Panc1 (cell line): ENCODE measurements at regions not wholly inside any gene's neighbourhood (a gene's known extent, or its start where the extent isn't known, plus 50 kb on each side); places are given as distances from the start of the nearest gene placed in this dataset.

Source experiments
- ATAC-seq: fragments of 200-7000 bp; cut with Tn5 transposase; 2 replicates; pipeline ENCODE4 v1.9.1; 2020; ENCODE audit warnings: mild to moderate bottlenecking, moderate library complexity
- BruUV-seq: library from RNA; stranded (reverse); fragments of 400-500 nt; replicated peaks from 2 replicates; lab custom pipeline; 2021; lab: Mats Ljungman, UMichigan
- CTCF ChIA-PET: fragments of 300-600 bp; sonication (Branson Sonifier 250); formaldehyde crosslinking; loops from one replicate; lab custom pipeline; 2022; ENCODE audit warnings: antibody characterized with exemption; lab: Charles Lee
- POLR2A ChIA-PET: fragments of 300-600 bp; sonication (Branson Sonifier 250); formaldehyde crosslinking; loops from one replicate; lab custom pipeline; 2022; ENCODE audit warnings: antibody characterized with exemption; lab: Charles Lee
- DNase-seq: peaks from one replicate; pipeline ENCODE4 v3.0.0-alpha.2; 2010; ENCODE audit warnings: low read depth, low spot score
- H3K27ac ChIP-seq: 2 replicates; pipeline ENCODE4 v1.5.1; 2011; ENCODE audit warnings: mild to moderate bottlenecking, low read length, inconsistent platforms
- H3K27me3 ChIP-seq: fragments of 200-500 bp; sonication (Bioruptor generic); 2 replicates; pipeline ENCODE4 v1.6.0; 2014; ENCODE audit warnings: low read length, inconsistent platforms; ENCODE audit not compliant: control insufficient read depth, insufficient read depth
- H3K36me3 ChIP-seq: fragments of 200-500 bp; sonication (Bioruptor generic); 2 replicates; pipeline ENCODE4 v1.5.1; 2014; ENCODE audit warnings: inconsistent platforms, mild to moderate bottlenecking, low read length, moderate library complexity; ENCODE audit not compliant: control insufficient read depth, insufficient read depth
- H3K4me1 ChIP-seq: 2 replicates; pipeline ENCODE4 v1.5.1; 2011; ENCODE audit warnings: inconsistent platforms, mild to moderate bottlenecking, low read length, moderate library complexity; ENCODE audit not compliant: control insufficient read depth, insufficient read depth
- H3K4me3 ChIP-seq, 2 experiments: 2 replicates each; pipeline ENCODE4 v1.5.1; 2011 to 2012; ENCODE audit warnings: low read depth in 2 of 2, low read length in 2 of 2, mild to moderate bottlenecking in 2 of 2, inconsistent platforms in 1 of 2, moderate library complexity in 1 of 2
- H3K9me3 ChIP-seq: fragments of 200-500 bp; sonication (Bioruptor generic); 2 replicates; pipeline ENCODE4 v1.5.1; 2014; ENCODE audit warnings: low read depth, mild to moderate bottlenecking, inconsistent platforms, low read length, moderate library complexity; ENCODE audit not compliant: control insufficient read depth, insufficient read depth
- POLR2AphosphoS5 ChIP-seq: IDR thresholded peaks from 2 replicates; pipeline ENCODE4 v1.6.1; 2012; ENCODE audit warnings: mild to moderate bottlenecking, low read depth, low read length, moderate library complexity
- SIN3A ChIP-seq: IDR thresholded peaks from 2 replicates; pipeline ENCODE4 v1.6.1; 2012; ENCODE audit warnings: low read depth, mild to moderate bottlenecking, low read length, moderate library complexity, borderline replicate concordance; ENCODE audit not compliant: insufficient read depth
- TCF7L2 ChIP-seq: IDR thresholded peaks from 2 replicates; pipeline ENCODE4 v1.6.1; 2011; ENCODE audit warnings: mild to moderate bottlenecking, low read depth, low read length, inconsistent platforms
- in situ Hi-C: cut with HindIII; loops from 2 replicates; pipeline ENCODE4 v1.10.0; 2016; ENCODE audit warnings: low sequenced_read_pairs, low pct_unique_long_range_greater_than_20kb
- intact Hi-C: fragments of 100-400 bp; cut with micrococcal nuclease; formaldehyde crosslinking; loops from one replicate; pipeline ENCODE4 v1.10.0; 2022; ENCODE audit not compliant: unreplicated experiment
- TF ChIP-seq, protein P1 (sequence below), 2 experiments: IDR thresholded peaks; 2 replicates each; pipeline ENCODE4 v1.6.1; 2011 to 2012; ENCODE audit warnings: low read depth in 2 of 2, control low read depth in 1 of 2, low read length in 1 of 2, mild to moderate bottlenecking in 1 of 2, moderate library complexity in 1 of 2; ENCODE audit not compliant: insufficient read depth in 1 of 2
- TF ChIP-seq, protein P2 (sequence below): fragments of 450-650 bp; IDR thresholded peaks from 2 replicates; pipeline ENCODE4 v1.5.1; 2017; ENCODE audit warnings: mild to moderate bottlenecking

DNA sequence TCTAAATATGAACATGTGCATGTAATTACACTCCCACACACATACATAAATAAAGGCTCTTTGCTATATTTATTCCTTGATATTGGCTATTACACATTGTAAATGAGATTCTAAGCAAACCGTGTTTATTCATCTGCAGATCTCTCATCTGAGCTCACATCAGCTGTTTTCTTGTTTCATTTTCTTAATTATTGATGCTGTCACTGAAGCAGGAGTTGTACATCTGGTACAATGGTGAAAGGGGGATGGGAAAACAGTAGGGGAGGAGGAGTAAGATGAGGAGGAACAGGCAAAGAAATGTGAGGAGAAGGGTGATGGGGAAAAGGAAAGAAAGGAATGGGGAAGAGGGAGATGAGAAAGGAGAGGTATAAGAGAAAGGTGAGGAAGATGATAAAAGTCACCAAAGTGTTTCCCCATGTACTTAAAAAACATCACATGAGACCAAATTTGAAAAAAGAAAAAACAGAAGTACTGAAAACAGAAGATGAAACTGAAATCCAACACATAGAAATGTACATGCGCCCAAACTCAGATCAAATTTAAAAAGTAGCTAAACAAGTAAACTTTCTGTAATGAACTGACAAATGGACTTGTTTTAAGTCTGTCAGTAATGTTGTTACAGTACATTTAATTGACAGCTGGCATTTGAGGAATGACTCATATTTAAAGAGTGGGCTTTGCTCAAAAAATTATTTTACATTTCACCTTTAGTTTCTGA lies 472.2 kb downstream of the ARL4A start:
- BruUV-seq: no TSS peak
- CTCF ChIA-PET: no interaction called here
- Histone ChIP-seq H3K9me3 (no peaks in the 10 kb centered on the region), H3K4me3 (no peak overlapping the region), H3K4me1 (no peaks in the 10 kb centered on the region), H3K27ac (no peak overlapping the region), H3K27me3 (no peaks in the 10 kb centered on the region), H3K36me3 (no peaks in the 10 kb centered on the region; the same call in 1 of the 2 replicates)
- POLR2A ChIA-PET: no interaction called here
- no peak for ATAC-seq
- in situ Hi-C loops (no loop called here), intact Hi-C loops (no loop called here)
- TF ChIP-seq, protein P1, sequence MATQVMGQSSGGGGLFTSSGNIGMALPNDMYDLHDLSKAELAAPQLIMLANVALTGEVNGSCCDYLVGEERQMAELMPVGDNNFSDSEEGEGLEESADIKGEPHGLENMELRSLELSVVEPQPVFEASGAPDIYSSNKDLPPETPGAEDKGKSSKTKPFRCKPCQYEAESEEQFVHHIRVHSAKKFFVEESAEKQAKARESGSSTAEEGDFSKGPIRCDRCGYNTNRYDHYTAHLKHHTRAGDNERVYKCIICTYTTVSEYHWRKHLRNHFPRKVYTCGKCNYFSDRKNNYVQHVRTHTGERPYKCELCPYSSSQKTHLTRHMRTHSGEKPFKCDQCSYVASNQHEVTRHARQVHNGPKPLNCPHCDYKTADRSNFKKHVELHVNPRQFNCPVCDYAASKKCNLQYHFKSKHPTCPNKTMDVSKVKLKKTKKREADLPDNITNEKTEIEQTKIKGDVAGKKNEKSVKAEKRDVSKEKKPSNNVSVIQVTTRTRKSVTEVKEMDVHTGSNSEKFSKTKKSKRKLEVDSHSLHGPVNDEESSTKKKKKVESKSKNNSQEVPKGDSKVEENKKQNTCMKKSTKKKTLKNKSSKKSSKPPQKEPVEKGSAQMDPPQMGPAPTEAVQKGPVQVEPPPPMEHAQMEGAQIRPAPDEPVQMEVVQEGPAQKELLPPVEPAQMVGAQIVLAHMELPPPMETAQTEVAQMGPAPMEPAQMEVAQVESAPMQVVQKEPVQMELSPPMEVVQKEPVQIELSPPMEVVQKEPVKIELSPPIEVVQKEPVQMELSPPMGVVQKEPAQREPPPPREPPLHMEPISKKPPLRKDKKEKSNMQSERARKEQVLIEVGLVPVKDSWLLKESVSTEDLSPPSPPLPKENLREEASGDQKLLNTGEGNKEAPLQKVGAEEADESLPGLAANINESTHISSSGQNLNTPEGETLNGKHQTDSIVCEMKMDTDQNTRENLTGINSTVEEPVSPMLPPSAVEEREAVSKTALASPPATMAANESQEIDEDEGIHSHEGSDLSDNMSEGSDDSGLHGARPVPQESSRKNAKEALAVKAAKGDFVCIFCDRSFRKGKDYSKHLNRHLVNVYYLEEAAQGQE (IDR thresholded peaks at IDR 0.05; ENCODE audit: insufficient read depth in 1 of 2, low read depth in 2 of 2, low read length in 1 of 2): no peak
- TF ChIP-seq SIN3A (no peak), TCF7L2 (no peak), POLR2AphosphoS5 (no peak)
- TF ChIP-seq, protein P2, sequence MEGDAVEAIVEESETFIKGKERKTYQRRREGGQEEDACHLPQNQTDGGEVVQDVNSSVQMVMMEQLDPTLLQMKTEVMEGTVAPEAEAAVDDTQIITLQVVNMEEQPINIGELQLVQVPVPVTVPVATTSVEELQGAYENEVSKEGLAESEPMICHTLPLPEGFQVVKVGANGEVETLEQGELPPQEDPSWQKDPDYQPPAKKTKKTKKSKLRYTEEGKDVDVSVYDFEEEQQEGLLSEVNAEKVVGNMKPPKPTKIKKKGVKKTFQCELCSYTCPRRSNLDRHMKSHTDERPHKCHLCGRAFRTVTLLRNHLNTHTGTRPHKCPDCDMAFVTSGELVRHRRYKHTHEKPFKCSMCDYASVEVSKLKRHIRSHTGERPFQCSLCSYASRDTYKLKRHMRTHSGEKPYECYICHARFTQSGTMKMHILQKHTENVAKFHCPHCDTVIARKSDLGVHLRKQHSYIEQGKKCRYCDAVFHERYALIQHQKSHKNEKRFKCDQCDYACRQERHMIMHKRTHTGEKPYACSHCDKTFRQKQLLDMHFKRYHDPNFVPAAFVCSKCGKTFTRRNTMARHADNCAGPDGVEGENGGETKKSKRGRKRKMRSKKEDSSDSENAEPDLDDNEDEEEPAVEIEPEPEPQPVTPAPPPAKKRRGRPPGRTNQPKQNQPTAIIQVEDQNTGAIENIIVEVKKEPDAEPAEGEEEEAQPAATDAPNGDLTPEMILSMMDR: no peak
- no peak for DNase-seq

DNA sequence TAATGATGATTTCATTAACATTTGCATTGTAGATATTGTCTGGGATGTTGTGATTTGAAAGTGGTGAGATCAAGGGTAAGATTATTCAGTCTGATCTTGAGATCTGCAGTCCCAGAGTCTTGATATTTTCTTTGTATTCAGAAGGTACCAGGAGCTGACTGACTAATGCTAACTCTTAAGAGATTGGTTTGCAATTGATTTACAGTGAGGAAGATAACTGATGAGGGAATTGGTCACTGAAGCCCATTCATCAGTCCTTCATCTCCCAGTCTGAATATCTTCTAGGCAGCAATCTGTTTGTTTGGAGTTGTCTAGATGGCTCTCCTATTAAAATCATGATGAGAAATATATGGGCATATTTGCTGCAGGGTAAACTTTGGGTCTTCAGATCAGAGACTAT lies 473.7 kb downstream of the ARL4A start:
- Histone ChIP-seq H3K9me3 (no peaks in the 10 kb centered on the region), H3K4me1 (no peaks in the 10 kb centered on the region), H3K27ac (no peak overlapping the region), H3K27me3 (no peaks in the 10 kb centered on the region), H3K36me3 (no peaks in the 10 kb centered on the region; the same call in 1 of the 2 replicates), H3K4me3 (no peak overlapping the region)
- ChIA-PET CTCF (no interaction called here), POLR2A (no interaction called here)
- TF ChIP-seq SIN3A (no peak), TCF7L2 (no peak), POLR2AphosphoS5 (no peak)
- TF ChIP-seq, protein P1 (IDR thresholded peaks at IDR 0.05; ENCODE audit: insufficient read depth in 1 of 2, low read depth in 2 of 2, low read length in 1 of 2): no peak
- TF ChIP-seq, protein P2: no peak
- DNase-seq (no peak), ATAC-seq (no peak)
- in situ Hi-C loops (no loop called here), intact Hi-C loops (no loop called here)
- no TSS peak for BruUV-seq
